NCI-H69 (cell line): ENCODE measurements at regions not wholly inside any gene's neighbourhood (a gene's known extent, or its start where the extent isn't known, plus 50 kb on each side); places are given as distances from the start of the nearest gene placed in this dataset.
"Not testable (repeated sequence)": the region's sequence is repeated elsewhere in the genome, so short reads cannot be mapped to it uniquely, and the experiment has no call there.

ENCODE experiments used
- DNase-seq: peaks from one replicate; lab custom pipeline; 2025; lab: John Stamatoyannopoulos, UW

GRCh38 chrX:45986971-45987370 lies 558.2 kb downstream of the ZNF674 start:
- DNase-seq = no peak

- DNase-seq = no peak
Observed at GRCh38 chrX:45986081-45986480, 559.1 kb downstream of the ZNF674 start.

- DNase-seq = not testable (repeated sequence)
Observed at GRCh38 chrX:45982958-45983727, 562.1 kb downstream of the ZNF674 start.

GRCh38 chrX:45980726-45981125 lies 564.5 kb downstream of the ZNF674 start:
- no peak for DNase-seq

GRCh38 chrX:45975633-45976032 lies 569.6 kb downstream of the ZNF674 start:
- no peak for DNase-seq

GRCh38 chrX:45972636-45973035 lies 572.6 kb downstream of the ZNF674 start:
- no peak for DNase-seq

GRCh38 chrX:45959567-45959966 lies 585.7 kb downstream of the ZNF674 start:
- DNase-seq = no peak

- DNase-seq = no peak
Observed at GRCh38 chrX:45956191-45956870, 588.9 kb downstream of the ZNF674 start.

- DNase-seq = no peak
Observed at GRCh38 chrX:45955661-45956060, 589.6 kb downstream of the ZNF674 start.

- DNase-seq = no peak
Observed at GRCh38 chrX:45954026-45954425, 591.2 kb downstream of the ZNF674 start.

GRCh38 chrX:45952030-45952429 lies 593.2 kb downstream of the ZNF674 start:
- no peak for DNase-seq

- no peak for DNase-seq
Observed at GRCh38 chrX:45935408-45935807, 609.8 kb downstream of the ZNF674 start.

GRCh38 chrX:45912316-45912715 lies 632.9 kb downstream of the ZNF674 start:
- DNase-seq = no peak

GRCh38 chrX:45907786-45908185 lies 637.4 kb downstream of the ZNF674 start:
- DNase-seq = no peak

GRCh38 chrX:45903781-45904201 lies 641.4 kb downstream of the ZNF674 start:
- DNase-seq = peak; percentile 92

- peak; percentile 55 for DNase-seq
Observed at GRCh38 chrX:45900766-45901615, 644.2 kb downstream of the ZNF674 start.

GRCh38 chrX:45894864-45895645 lies 650.2 kb downstream of the ZNF674 start:
- DNase-seq = no peak

- DNase-seq = no peak
Observed at GRCh38 chrX:45889471-45889870, 655.8 kb downstream of the ZNF674 start.

GRCh38 chrX:45888518-45888917 lies 656.7 kb downstream of the ZNF674 start:
- DNase-seq = no peak

GRCh38 chrX:45885931-45886330 lies 659.3 kb downstream of the ZNF674 start:
- no peak for DNase-seq

- no peak for DNase-seq
Observed at GRCh38 chrX:45879512-45879911, 665.7 kb downstream of the ZNF674 start.

- DNase-seq = peak; percentile 17
Observed at GRCh38 chrX:45876206-45876605, 669.0 kb downstream of the ZNF674 start.
